Spleen (tissue), 11 donors: ENCODE measurements at regions not wholly inside any gene's neighbourhood (a gene's known extent, or its start where the extent isn't known, plus 50 kb on each side); places are given as distances from the start of the nearest gene placed in this dataset.

Experiments
- DNase-seq: peaks from one replicate; pipeline ENCODE4 v3.0.0-alpha.2; 2020
- H3K27ac ChIP-seq, 8 donors: fragments of 200-600 bp; sonication (generic) in 7 of 8; 1 replicate in 4 of 8; 2 replicates in 4 of 8; pipeline versions ENCODE4 v1.5.0 to v1.8.0; 2016 to 2021; ENCODE audit warnings: inconsistent platforms in 4 of 8, mild to moderate bottlenecking in 4 of 8, moderate library complexity in 1 of 8
- H3K27me3 ChIP-seq, 7 donors: fragments of 200-600 bp; sonication (generic) in 6 of 7; replicated peaks in 1 of 7; 1 replicate in 4 of 7; 2 replicates in 3 of 7; pipeline versions ENCODE4 v1.5.0 to v1.8.0; 2016 to 2021; ENCODE audit warnings: inconsistent platforms in 3 of 7, mild to moderate bottlenecking in 1 of 7
- H3K36me3 ChIP-seq, 6 donors: fragments of 200-600 bp; sonication (generic) in 5 of 6; 1 replicate in 4 of 6; 2 replicates in 2 of 6; pipeline versions ENCODE4 v1.5.0 to v1.8.0; 2016 to 2021; ENCODE audit warnings: inconsistent platforms in 2 of 6
- H3K4me1 ChIP-seq, 6 donors: fragments of 200-600 bp; sonication (generic) in 5 of 6; 1 replicate in 3 of 6; 2 replicates in 3 of 6; pipeline versions ENCODE4 v1.5.0 to v1.8.0; 2016 to 2021; ENCODE audit warnings: inconsistent platforms in 3 of 6
- H3K4me3 ChIP-seq, 8 donors: fragments of 200-600 bp; sonication (generic) in 7 of 8; 1 replicate in 4 of 8; 2 replicates in 4 of 8; pipeline versions ENCODE4 v1.5.0 to v1.8.0; 2016 to 2021; ENCODE audit warnings: inconsistent platforms in 4 of 8, mild to moderate bottlenecking in 4 of 8, moderate library complexity in 2 of 8
- H3K9me3 ChIP-seq, 8 donors: fragments of 200-600 bp; sonication (generic) in 7 of 8; 1 replicate in 4 of 8; 2 replicates in 4 of 8; pipeline versions ENCODE4 v1.5.0 to v1.8.0; 2016 to 2021; ENCODE audit warnings: inconsistent platforms in 4 of 8
- CTCF ChIP-seq, 11 experiments: fragments of 200-600 bp in 7 of 11; fragments of 450-650 bp in 4 of 11; sonication (generic) in 4 of 11; IDR thresholded peaks in 8 of 11; conservative IDR thresholded peaks in 3 of 11; 1 replicate in 7 of 11; 2 replicates in 4 of 11; pipeline versions ENCODE4 v1.4.0 to v1.8.0; 2016 to 2021; ENCODE audit warnings: antibody characterized with exemption in 11 of 11, inconsistent platforms in 4 of 11, mild to moderate bottlenecking in 1 of 11
- POLR2A ChIP-seq, 3 donors: fragments of 450-650 bp; IDR thresholded peaks; one replicate each; pipeline ENCODE4 v1.5.1; 2017; ENCODE audit warnings: antibody characterized with exemption in 3 of 3, mild to moderate bottlenecking in 1 of 3
- POLR2AphosphoS5 ChIP-seq, 3 donors: sonication (generic); formaldehyde crosslinking; IDR thresholded peaks; one replicate each; pipeline ENCODE4 v1.5.1; 2017; ENCODE audit warnings: antibody characterized with exemption in 3 of 3
- WGBS, 5 donors: extraction: QIAGEN DNeasy Blood & Tissue Kit in 3 of 5; methylation state at CpG; one replicate each; pipeline versions ENCODE4 v1.1.5 to v1.1.7; 2013 to 2018; 5-methylcytosine and 5-hydroxymethylcytosine counted together
- intact Hi-C: fragments of 100-400 bp; cut with DNase I; formaldehyde crosslinking; loops from one replicate; pipeline ENCODE4 v1.15.0; 2023; ENCODE audit warnings: low total_unique reads
- donor health status: healthy with polysubstance abuse.
- donor health status: DM: no; HTN: no; CAD: no; lungs with moderate emphysema.
- donor health status: DM: no; HTN: no; CAD: no.
- donor health status: Bipolar disorder and iron deficiency.
- donor health status: healthy.
- donor health status: DM: no; HTN: no; CAD: no.
- donor health status: DM: yes; HTN: yes; CAD: no.

GRCh38 chr1:231108516-231109302 lies 53.1 kb upstream of the TRIM67 start:
- H3K36me3 ChIP-seq: no peaks in the 10 kb centered on the region

GRCh38 chr1:231107600-231108326 lies 54.1 kb upstream of the TRIM67 start:
- peaks cover 0 to 17% (median 10%) of the 10 kb centered on the region in 6 donors for H3K4me1 ChIP-seq
- intact Hi-C loops: no loop called here
- no peak overlapping the region for H3K4me3 ChIP-seq
- TF ChIP-seq POLR2A (IDR thresholded peaks at IDR 0.05) (no peak), CTCF (IDR thresholded peaks at IDR 0.05 in 8 of 11, conservative IDR thresholded peaks at IDR 0.05 in 3 of 11) (no peak), POLR2AphosphoS5 (IDR thresholded peaks at IDR 0.05) (no peak)
- H3K36me3 ChIP-seq: no peaks in the 10 kb centered on the region
- WGBS, 5 donors: 77 to 91% (median 80%) methylated on average over 12 of the region's 12 CpGs
- peaks cover 0 to 26% (median 0%) of the 10 kb centered on the region in 7 donors for H3K27me3 ChIP-seq
- no peak for DNase-seq
- H3K27ac ChIP-seq: no peak overlapping the region
- peaks cover 0 to 12% (median 0%) of the 10 kb centered on the region in 8 donors for H3K9me3 ChIP-seq

More at GRCh38 chr1:231108516-231109302, 53.1 kb upstream of the TRIM67 start:
- H3K9me3 ChIP-seq: peaks cover 0 to 12% (median 0%) of the 10 kb centered on the region in 8 donors
- intact Hi-C loops: no loop called here
- peaks cover 0 to 23% (median 0%) of the 10 kb centered on the region in 7 donors for H3K27me3 ChIP-seq
- H3K4me3 ChIP-seq: no peak overlapping the region
- peaks cover 0 to 17% (median 10%) of the 10 kb centered on the region in 6 donors for H3K4me1 ChIP-seq
- no peak for DNase-seq
- no peak for TF ChIP-seq POLR2A (IDR thresholded peaks at IDR 0.05)
- no peak for TF ChIP-seq POLR2AphosphoS5 (IDR thresholded peaks at IDR 0.05)
- TF ChIP-seq CTCF (IDR thresholded peaks at IDR 0.05 in 8 of 11, conservative IDR thresholded peaks at IDR 0.05 in 3 of 11): no peak
- WGBS, 5 donors: 13 to 28% (median 20%) methylated on average over 7 of the region's 7 CpGs
- H3K27ac ChIP-seq: peak overlapping the region in 1 of 8 donors; percentile 45

- intact Hi-C loops: no loop called here
- 83 to 96% (median 87%) methylated on average over 6 to 8 of the region's 8 CpGs for WGBS, 5 donors
These were observed 54.7 kb upstream of the TRIM67 start for GRCh38 chr1:231107151-231107550.

More at GRCh38 chr1:231107151-231107550, 54.7 kb upstream of the TRIM67 start:
- peaks cover 0 to 25% (median 0%) of the 10 kb centered on the region in 7 donors for H3K27me3 ChIP-seq
- no peak for DNase-seq
- no peaks in the 10 kb centered on the region for H3K36me3 ChIP-seq
- TF ChIP-seq POLR2AphosphoS5 (IDR thresholded peaks at IDR 0.05): no peak
- TF ChIP-seq CTCF (IDR thresholded peaks at IDR 0.05 in 8 of 11, conservative IDR thresholded peaks at IDR 0.05 in 3 of 11): no peak
- TF ChIP-seq POLR2A (IDR thresholded peaks at IDR 0.05): no peak
- peaks cover 0 to 11% (median 0%) of the 10 kb centered on the region in 8 donors for H3K9me3 ChIP-seq
- H3K4me3 ChIP-seq: no peak overlapping the region
- H3K4me1 ChIP-seq: peaks cover 0 to 17% (median 10%) of the 10 kb centered on the region in 6 donors
- no peak overlapping the region for H3K27ac ChIP-seq
